ENCODE measurements at regions not wholly inside any gene's neighbourhood (a gene's known extent, or its start where the extent isn't known, plus 50 kb on each side); places are given as distances from the start of the nearest gene placed in this dataset.

GRCh38 chr20:60529149-60529548 lies 570.9 kb downstream of the CDH26 start:
- DNase-seq: no peak

- DNase-seq: no peak
These were observed 577.0 kb downstream of the CDH26 start for GRCh38 chr20:60535211-60535610.

GRCh38 chr20:60540591-60540990 lies 582.4 kb downstream of the CDH26 start:
- DNase-seq: no peak

GRCh38 chr20:60541991-60542390 lies 583.8 kb downstream of the CDH26 start:
- DNase-seq: no peak

- no peak for DNase-seq
These were observed 585.4 kb downstream of the CDH26 start for GRCh38 chr20:60543598-60543997.

- DNase-seq: no peak
These were observed 594.9 kb downstream of the CDH26 start for GRCh38 chr20:60553095-60553494.

- no peak for DNase-seq
These were observed 600.3 kb downstream of the CDH26 start for GRCh38 chr20:60558486-60558885.

- no peak for DNase-seq
These were observed 601.2 kb downstream of the CDH26 start for GRCh38 chr20:60559462-60559861.

- no peak for DNase-seq
These were observed 602.8 kb downstream of the CDH26 start for GRCh38 chr20:60561052-60561451.

- no peak for DNase-seq
These were observed 606.9 kb downstream of the CDH26 start for GRCh38 chr20:60565083-60565482.

GRCh38 chr20:60565551-60565950 lies 607.3 kb downstream of the CDH26 start:
- DNase-seq: no peak

GRCh38 chr20:60569116-60569515 lies 610.9 kb downstream of the CDH26 start:
- no peak for DNase-seq

- DNase-seq: no peak
These were observed 612.5 kb downstream of the CDH26 start for GRCh38 chr20:60570481-60571277.

- DNase-seq: no peak
These were observed 614.9 kb downstream of the CDH26 start for GRCh38 chr20:60573003-60573680.

- DNase-seq: no peak
These were observed 618.0 kb downstream of the CDH26 start for GRCh38 chr20:60576236-60576635.

GRCh38 chr20:60579941-60580515 lies 621.8 kb downstream of the CDH26 start:
- no peak for DNase-seq

- no peak for DNase-seq
These were observed 623.4 kb downstream of the CDH26 start for GRCh38 chr20:60581606-60582115.

GRCh38 chr20:60583741-60584140 lies 625.5 kb downstream of the CDH26 start:
- DNase-seq: no peak

- no peak for DNase-seq
These were observed 626.0 kb downstream of the CDH26 start for GRCh38 chr20:60584221-60584620.

GRCh38 chr20:60585651-60586050 lies 627.4 kb downstream of the CDH26 start:
- no peak for DNase-seq

- no peak for DNase-seq
These were observed 628.2 kb downstream of the CDH26 start for GRCh38 chr20:60586269-60587050.

GRCh38 chr20:60587986-60588385 lies 629.8 kb downstream of the CDH26 start:
- DNase-seq: no peak

- DNase-seq: no peak
These were observed 631.4 kb downstream of the CDH26 start for GRCh38 chr20:60589623-60590022.

Data from NK-92 treated with Interleukin-12 subunit alpha and Interleukin-12 subunit beta, amount 100 ng/mL, for 24 hours (cell line).